LoVo (cell line): ENCODE measurements at regions not wholly inside any gene's neighbourhood (a gene's known extent, or its start where the extent isn't known, plus 50 kb on each side); places are given as distances from the start of the nearest gene placed in this dataset.
"Not testable (repeated sequence)": the region's sequence is repeated elsewhere in the genome, so short reads cannot be mapped to it uniquely, and the experiment has no call there.

Source experiments
- DNase-seq: peaks from one replicate; pipeline ENCODE4 v3.0.0-alpha.2; 2016; ENCODE audit warnings: low spot score

GRCh38 chr12:61590864-61591263 lies 669.3 kb upstream of the USP15 start:
- DNase-seq: not testable (repeated sequence)

GRCh38 chr12:61610143-61610542 lies 650.1 kb upstream of the USP15 start:
- no peak for DNase-seq

GRCh38 chr12:61629702-61630101 lies 630.5 kb upstream of the USP15 start:
- DNase-seq: no peak

GRCh38 chr12:61646639-61647038 lies 613.6 kb upstream of the USP15 start:
- DNase-seq: no peak

GRCh38 chr12:61647566-61647965 lies 612.6 kb upstream of the USP15 start:
- no peak for DNase-seq

GRCh38 chr12:61652265-61652664 lies 607.9 kb upstream of the USP15 start:
- no peak for DNase-seq

GRCh38 chr12:61654698-61655097 lies 605.5 kb upstream of the USP15 start:
- DNase-seq: peak; percentile 9

- no peak for DNase-seq
Observed at GRCh38 chr12:61655241-61655640, 605.0 kb upstream of the USP15 start.

GRCh38 chr12:61667676-61668075 lies 592.5 kb upstream of the USP15 start:
- no peak for DNase-seq

GRCh38 chr12:61676520-61676919 lies 583.7 kb upstream of the USP15 start:
- DNase-seq: no peak

GRCh38 chr12:61687407-61687806 lies 572.8 kb upstream of the USP15 start:
- no peak for DNase-seq

- no peak for DNase-seq
Observed at GRCh38 chr12:61694214-61694613, 566.0 kb upstream of the USP15 start.

GRCh38 chr12:61701471-61701870 lies 558.7 kb upstream of the USP15 start:
- DNase-seq: no peak

GRCh38 chr12:61706783-61707182 lies 553.4 kb upstream of the USP15 start:
- no peak for DNase-seq

- no peak for DNase-seq
Observed at GRCh38 chr12:61713121-61713520, 547.1 kb upstream of the USP15 start.

- DNase-seq: no peak
Observed at GRCh38 chr12:61717986-61718385, 542.2 kb upstream of the USP15 start.

- no peak for DNase-seq
Observed at GRCh38 chr12:61739925-61740324, 520.3 kb upstream of the USP15 start.

GRCh38 chr12:61750604-61751003 lies 509.6 kb upstream of the USP15 start:
- DNase-seq: no peak

GRCh38 chr12:61754214-61754613 lies 506.0 kb upstream of the USP15 start:
- no peak for DNase-seq

GRCh38 chr12:61757831-61758505 lies 502.2 kb upstream of the USP15 start:
- no peak for DNase-seq

GRCh38 chr12:61758661-61759060 lies 501.5 kb upstream of the USP15 start:
- DNase-seq: no peak

- DNase-seq: no peak
Observed at GRCh38 chr12:61765926-61766325, 494.3 kb upstream of the USP15 start.

- DNase-seq: no peak
Observed at GRCh38 chr12:61780435-61780834, 479.8 kb upstream of the USP15 start.

- DNase-seq: no peak
Observed at GRCh38 chr12:61781021-61781581, 479.1 kb upstream of the USP15 start.
